Neuronal stem cell (in vitro differentiated cells): ENCODE measurements at regions not wholly inside any gene's neighbourhood (a gene's known extent, or its start where the extent isn't known, plus 50 kb on each side); places are given as distances from the start of the nearest gene placed in this dataset.
"Not testable (repeated sequence)": the region's sequence is repeated elsewhere in the genome, so short reads cannot be mapped to it uniquely, and the experiment has no call there.

Experiments used
- DNase-seq: peaks from one replicate; pipeline ENCODE4 v3.0.0-alpha.2; 2013; ENCODE audit warnings: low spot score
- H2AFZ ChIP-seq: one replicate; pipeline ENCODE4 v1.6.1; 2013; ENCODE audit warnings: mild to moderate bottlenecking, low read length, inconsistent platforms
- H2AK5ac ChIP-seq: 2 replicates; pipeline ENCODE4 v1.6.1; 2013; ENCODE audit warnings: low read depth, mild to moderate bottlenecking, inconsistent platforms, low read length, moderate library complexity, mixed read lengths
- H2BK120ac ChIP-seq: 2 replicates; pipeline ENCODE4 v1.6.1; 2013; ENCODE audit warnings: low read depth, mild to moderate bottlenecking, inconsistent platforms, low read length, moderate library complexity, mixed read lengths
- H2BK12ac ChIP-seq: one replicate; pipeline ENCODE4 v1.6.1; 2013; ENCODE audit warnings: low read length, inconsistent platforms
- H2BK15ac ChIP-seq: 2 replicates; pipeline ENCODE4 v1.6.1; 2013; ENCODE audit warnings: mild to moderate bottlenecking, low read length, inconsistent platforms, mixed read lengths
- H2BK5ac ChIP-seq: one replicate; pipeline ENCODE4 v1.6.1; 2013; ENCODE audit warnings: inconsistent platforms, mild to moderate bottlenecking, low read length, moderate library complexity
- H3K14ac ChIP-seq: one replicate; pipeline ENCODE4 v1.6.1; 2013; ENCODE audit warnings: low read length, inconsistent platforms
- H3K18ac ChIP-seq: 2 replicates; pipeline ENCODE4 v1.6.1; 2013; ENCODE audit warnings: low read length, inconsistent platforms
- H3K23ac ChIP-seq: 2 replicates; pipeline ENCODE4 v1.6.1; 2013; ENCODE audit warnings: low read depth, mild to moderate bottlenecking, mixed read lengths, low read length, inconsistent platforms; ENCODE audit not compliant: poor library complexity
- H3K27ac ChIP-seq: replicated peaks from 3 replicates; pipeline ENCODE4 v1.5.1; 2013; ENCODE audit warnings: low read length, inconsistent platforms
- H3K27me3 ChIP-seq, 3 experiments: 2 replicates each; pipeline ENCODE4 v1.6.1; 2013; ENCODE audit warnings: low read length in 3 of 3, mild to moderate bottlenecking in 2 of 3, inconsistent platforms in 1 of 3, low read depth in 1 of 3, mixed read lengths in 1 of 3, moderate library complexity in 1 of 3; ENCODE audit not compliant: control insufficient read depth in 3 of 3, insufficient read depth in 3 of 3
- H3K36me3 ChIP-seq, 2 donors: replicated peaks in 1 of 2; 2 replicates each; pipeline ENCODE4 v1.6.1; 2013; ENCODE audit warnings: low read length in 2 of 2; ENCODE audit not compliant: control insufficient read depth in 2 of 2, insufficient read depth in 2 of 2
- H3K4ac ChIP-seq: 2 replicates; pipeline ENCODE4 v1.6.1; 2013; ENCODE audit warnings: inconsistent platforms, mild to moderate bottlenecking, low read length, moderate library complexity
- H3K4me1 ChIP-seq, 2 donors: 1 replicate in 1 of 2; 2 replicates in 1 of 2; pipeline ENCODE4 v1.6.1; 2013; ENCODE audit warnings: low read length in 2 of 2, low read depth in 1 of 2; ENCODE audit not compliant: control insufficient read depth in 2 of 2, insufficient read depth in 1 of 2
- H3K4me2 ChIP-seq: one replicate; pipeline ENCODE4 v1.6.1; 2013; ENCODE audit warnings: mild to moderate bottlenecking, low read length, inconsistent platforms; ENCODE audit not compliant: insufficient read depth, poor library complexity, severe bottlenecking
- H3K4me3 ChIP-seq, 2 donors: 2 replicates each; pipeline ENCODE4 v1.5.1; 2013; ENCODE audit warnings: low read length in 2 of 2, mild to moderate bottlenecking in 2 of 2, inconsistent platforms in 1 of 2, moderate library complexity in 1 of 2
- H3K79me1 ChIP-seq: one replicate; pipeline ENCODE4 v1.6.1; 2013; ENCODE audit warnings: low read depth, mild to moderate bottlenecking, inconsistent platforms, low read length, moderate library complexity
- H3K9ac ChIP-seq: one replicate; pipeline ENCODE4 v1.6.1; 2013; ENCODE audit warnings: mild to moderate bottlenecking, low read depth, low read length, inconsistent platforms; ENCODE audit not compliant: poor library complexity
- H3K9me3 ChIP-seq, 2 donors: replicated peaks in 1 of 2; 2 replicates each; pipeline versions ENCODE3 to v1.6.1; 2013; ENCODE audit warnings: low read length in 2 of 2, mild to moderate bottlenecking in 2 of 2, inconsistent platforms in 1 of 2, low read depth in 1 of 2, mixed read lengths in 1 of 2, moderate library complexity in 1 of 2; ENCODE audit not compliant: control insufficient read depth in 2 of 2, insufficient read depth in 1 of 2
- H4K8ac ChIP-seq: one replicate; pipeline ENCODE4 v1.6.1; 2013; ENCODE audit warnings: low read depth, mild to moderate bottlenecking, inconsistent platforms, low read length, moderate library complexity
- H4K91ac ChIP-seq: one replicate; pipeline ENCODE4 v1.6.1; 2013; ENCODE audit warnings: low read length, low read depth, mild to moderate bottlenecking, inconsistent platforms; ENCODE audit not compliant: poor library complexity
- WGBS, 2 donors: extraction: QIAGEN DNeasy Blood & Tissue Kit; methylation state at CpG; one replicate each; pipeline ENCODE4 v1.1.7; 2013; ENCODE audit warnings: missing lambda C conversion rate in 2 of 2, mixed read lengths in 1 of 2; ENCODE audit not compliant: insufficient read length in 2 of 2, insufficient replicate concordance in 1 of 2; ENCODE audit errors: extremely low coverage in 2 of 2; 5-methylcytosine and 5-hydroxymethylcytosine counted together

DNA sequence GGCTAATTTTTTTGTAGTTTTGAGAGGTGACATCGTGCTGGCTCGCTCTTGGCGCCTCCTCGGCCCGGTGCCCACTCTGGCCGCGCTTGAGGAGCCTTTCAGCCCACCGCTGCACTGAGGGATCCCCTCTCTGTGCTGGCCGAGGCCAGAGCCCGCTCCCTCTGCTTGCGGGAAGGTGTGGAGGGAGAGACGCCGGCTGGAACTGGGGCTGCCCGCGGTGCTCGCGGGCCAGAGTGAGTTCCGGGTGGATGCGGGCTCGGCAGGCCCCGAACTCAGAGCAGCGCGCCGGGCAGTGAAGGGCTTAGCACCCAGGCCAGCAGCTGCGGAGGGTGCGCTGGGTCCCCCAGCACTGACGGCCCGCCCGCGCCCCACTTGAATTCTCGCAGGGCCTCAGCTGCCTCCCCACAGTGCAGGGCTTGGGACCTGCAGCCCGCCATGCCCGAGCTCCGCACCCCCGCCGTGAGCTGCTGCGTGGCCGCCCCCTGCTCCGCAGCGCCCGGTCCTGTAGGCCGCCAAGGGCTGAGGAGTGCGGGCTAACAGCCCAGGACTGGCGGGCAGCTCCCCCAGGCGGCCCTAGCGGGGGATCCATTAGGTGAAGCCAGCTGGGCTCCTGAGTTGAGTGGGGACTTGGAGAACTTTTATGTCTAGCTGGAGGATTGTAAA, 113.2 kb upstream of the ZSWIM2 start:
- no peak overlapping the region for H3K18ac ChIP-seq
- no peak overlapping the region for H2BK120ac ChIP-seq
- H4K8ac ChIP-seq = peak overlapping the region; percentile 17
- H3K4me3 ChIP-seq = no peak overlapping the region
- no peaks in the 10 kb centered on the region for H3K27me3 ChIP-seq
- DNase-seq = no peak
- no peak overlapping the region for H3K27ac ChIP-seq
- H2AFZ ChIP-seq = no peak overlapping the region
- H3K9ac ChIP-seq = no peak overlapping the region
- no peak overlapping the region for H2BK12ac ChIP-seq
- H2AK5ac ChIP-seq = no peak overlapping the region
- no peaks in the 10 kb centered on the region for H3K4me1 ChIP-seq
- no peaks in the 10 kb centered on the region for H3K36me3 ChIP-seq
- no peak overlapping the region for H4K91ac ChIP-seq
- H2BK5ac ChIP-seq = no peak overlapping the region
- whole genome bisulfite sequencing, 2 donors = no CpG with 5 or more reads among the region's 46 CpGs
- no peak overlapping the region for H3K4me2 ChIP-seq
- H3K23ac ChIP-seq = no peak overlapping the region
- H3K14ac ChIP-seq = no peak overlapping the region
- H3K79me1 ChIP-seq = peaks cover 2% of the 10 kb centered on the region
- no peak overlapping the region for H2BK15ac ChIP-seq
- H3K4ac ChIP-seq = no peak overlapping the region
- H3K9me3 ChIP-seq = no peaks in the 10 kb centered on the region

DNA sequence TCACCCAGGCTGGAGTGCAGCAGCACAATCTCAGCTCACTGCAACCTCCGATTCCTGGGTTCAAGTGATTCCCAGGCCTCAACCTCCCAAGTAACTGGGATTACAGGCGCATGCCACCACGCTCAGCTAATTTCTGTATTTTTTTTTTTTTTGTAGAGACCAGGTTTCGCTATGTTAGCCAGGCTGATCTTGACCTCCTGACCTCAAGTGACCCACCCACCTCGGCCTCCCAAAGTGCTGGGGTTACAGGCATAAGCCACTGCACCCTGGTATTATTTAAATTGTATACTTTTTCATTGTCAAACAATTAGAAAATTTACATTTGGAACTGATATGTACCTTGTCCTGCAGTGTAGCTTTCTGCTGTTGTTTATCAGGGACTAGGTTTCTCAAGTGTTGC, 111.3 kb upstream of the ZSWIM2 start:
- H4K8ac ChIP-seq, H3K18ac ChIP-seq, H3K4me1 ChIP-seq, H2BK15ac ChIP-seq, H3K4me2 ChIP-seq, H2BK120ac ChIP-seq, H3K4ac ChIP-seq, H3K79me1 ChIP-seq, H3K9ac ChIP-seq, H3K9me3 ChIP-seq, H3K27me3 ChIP-seq, H2BK12ac ChIP-seq, H3K14ac ChIP-seq, H3K4me3 ChIP-seq, H4K91ac ChIP-seq, DNase-seq, H3K36me3 ChIP-seq, H2BK5ac ChIP-seq, H2AFZ ChIP-seq, H3K27ac ChIP-seq, H3K23ac ChIP-seq, H2AK5ac ChIP-seq: not testable (repeated sequence)
- WGBS, 2 donors = no CpG with 5 or more reads among the region's 5 CpGs

DNA sequence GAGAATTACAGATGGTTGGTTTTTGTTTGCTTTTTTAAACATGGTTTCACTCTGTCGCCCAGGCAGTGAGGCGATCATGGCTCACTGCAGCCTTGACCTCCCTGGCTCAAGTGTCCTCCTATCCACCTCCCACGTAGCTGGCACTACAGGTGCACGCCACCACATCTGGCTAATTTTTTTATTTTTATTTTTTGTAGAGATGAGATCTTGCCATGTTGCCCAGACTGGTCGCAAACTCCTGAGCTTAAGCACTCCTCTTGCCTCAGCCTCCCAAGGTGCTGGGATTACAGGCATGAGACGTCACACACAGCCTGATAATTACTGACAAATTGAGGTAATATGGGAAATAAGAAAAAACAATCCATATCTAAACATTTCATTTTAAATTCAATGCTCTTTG, 110.5 kb upstream of the ZSWIM2 start:
- Histone ChIP-seq H3K4ac (no peak overlapping the region), H2AFZ (no peak overlapping the region), H2BK15ac (no peak overlapping the region), H3K9me3 (no peaks in the 10 kb centered on the region), H3K4me3 (no peak overlapping the region), H3K14ac (no peak overlapping the region), H4K91ac (no peak overlapping the region), H3K4me2 (no peak overlapping the region), H3K18ac (no peak overlapping the region), H3K27ac (no peak overlapping the region), H3K36me3 (no peaks in the 10 kb centered on the region), H3K27me3 (no peaks in the 10 kb centered on the region), H3K23ac (no peak overlapping the region), H3K79me1 (no peaks in the 10 kb centered on the region), H2AK5ac (no peak overlapping the region), H2BK5ac (no peak overlapping the region), H3K9ac (no peak overlapping the region), H2BK12ac (no peak overlapping the region), H4K8ac (no peak overlapping the region), H3K4me1 (no peaks in the 10 kb centered on the region), H2BK120ac (no peak overlapping the region)
- DNase-seq = no peak
- WGBS, 2 donors = no CpG with 5 or more reads among the region's 6 CpGs

DNA sequence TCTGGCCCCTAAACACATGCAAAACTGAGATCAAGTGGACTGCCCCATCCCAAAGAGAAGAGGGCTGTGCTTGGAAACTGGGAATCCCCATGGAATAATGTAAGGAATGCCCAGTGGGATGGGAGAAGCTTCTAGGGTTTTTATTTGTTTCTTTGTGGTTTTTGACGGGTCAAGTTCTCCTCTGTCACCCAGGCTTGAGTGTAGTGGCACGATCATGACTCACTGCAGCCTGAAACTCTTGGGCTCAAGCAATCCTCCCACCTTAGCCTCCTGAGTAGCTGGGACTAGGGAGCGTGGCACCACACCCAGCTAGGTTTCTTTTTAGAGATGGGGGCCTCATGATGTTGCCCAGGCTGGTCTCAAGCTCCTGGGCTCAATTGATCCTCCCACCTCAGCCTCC, 101.7 kb upstream of the ZSWIM2 start:
- Histone ChIP-seq H2BK5ac (no peak overlapping the region), H3K9me3 (no peaks in the 10 kb centered on the region), H3K4me1 (no peaks in the 10 kb centered on the region), H2BK120ac (no peak overlapping the region), H4K8ac (no peak overlapping the region), H3K79me1 (no peaks in the 10 kb centered on the region), H3K27me3 (no peaks in the 10 kb centered on the region), H3K36me3 (no peaks in the 10 kb centered on the region), H2BK15ac (no peak overlapping the region), H3K23ac (no peak overlapping the region), H3K14ac (no peak overlapping the region), H2BK12ac (no peak overlapping the region), H2AFZ (no peak overlapping the region), H3K9ac (no peak overlapping the region), H3K4me2 (no peak overlapping the region), H3K4me3 (no peak overlapping the region), H4K91ac (no peak overlapping the region), H2AK5ac (no peak overlapping the region), H3K27ac (no peak overlapping the region), H3K4ac (no peak overlapping the region), H3K18ac (no peak overlapping the region)
- no peak for DNase-seq
- WGBS, 2 donors = no CpG with 5 or more reads among the region's 3 CpGs
